Vagina (tissue), 2 donors: ENCODE measurements at regions not wholly inside any gene's neighbourhood (a gene's known extent, or its start where the extent isn't known, plus 50 kb on each side); places are given as distances from the start of the nearest gene placed in this dataset.

Experiments
- POLR2A ChIP-seq, 2 donors: fragments of 450-650 bp; IDR thresholded peaks; one replicate each; pipeline ENCODE4 v1.6.1; 2017; ENCODE audit warnings: antibody characterized with exemption in 2 of 2, mild to moderate bottlenecking in 2 of 2, moderate library complexity in 2 of 2
- POLR2AphosphoS5 ChIP-seq, 2 donors: sonication (generic); formaldehyde crosslinking; IDR thresholded peaks; one replicate each; pipeline ENCODE4 v1.9.0; 2017; ENCODE audit warnings: antibody characterized with exemption in 2 of 2, mild to moderate bottlenecking in 2 of 2, low read depth in 1 of 2; ENCODE audit not compliant: insufficient read depth in 1 of 2
- TF ChIP-seq, protein P1 (sequence below), 3 experiments: fragments of 450-650 bp in 2 of 3; fragments of 200-600 bp in 1 of 3; sonication (generic) in 1 of 3; IDR thresholded peaks; one replicate each; pipeline ENCODE4 v1.5.1; 2017 to 2019; ENCODE audit warnings: antibody characterized with exemption in 3 of 3, mild to moderate bottlenecking in 2 of 3, moderate library complexity in 2 of 3

DNA sequence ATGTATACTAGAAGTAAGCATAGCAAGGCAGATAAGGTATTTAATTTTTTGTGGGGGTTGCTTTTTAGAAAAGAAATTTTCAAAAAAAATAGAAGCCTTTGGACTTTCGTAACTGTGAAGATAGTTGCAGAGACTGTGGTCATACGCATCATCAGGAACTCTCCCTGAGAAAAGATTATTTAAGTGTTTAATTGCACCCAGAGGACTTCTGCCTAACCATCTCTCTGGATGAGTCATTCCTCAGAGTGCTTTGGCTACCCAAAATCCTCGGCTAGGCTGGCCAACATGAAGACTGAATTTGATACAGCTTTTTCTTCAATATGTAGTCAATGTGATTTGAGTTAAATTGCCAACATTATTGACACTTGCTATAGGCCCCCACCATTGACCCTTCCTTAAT, 296.4 kb downstream of the TLR4 start:
- TF ChIP-seq, protein P1, sequence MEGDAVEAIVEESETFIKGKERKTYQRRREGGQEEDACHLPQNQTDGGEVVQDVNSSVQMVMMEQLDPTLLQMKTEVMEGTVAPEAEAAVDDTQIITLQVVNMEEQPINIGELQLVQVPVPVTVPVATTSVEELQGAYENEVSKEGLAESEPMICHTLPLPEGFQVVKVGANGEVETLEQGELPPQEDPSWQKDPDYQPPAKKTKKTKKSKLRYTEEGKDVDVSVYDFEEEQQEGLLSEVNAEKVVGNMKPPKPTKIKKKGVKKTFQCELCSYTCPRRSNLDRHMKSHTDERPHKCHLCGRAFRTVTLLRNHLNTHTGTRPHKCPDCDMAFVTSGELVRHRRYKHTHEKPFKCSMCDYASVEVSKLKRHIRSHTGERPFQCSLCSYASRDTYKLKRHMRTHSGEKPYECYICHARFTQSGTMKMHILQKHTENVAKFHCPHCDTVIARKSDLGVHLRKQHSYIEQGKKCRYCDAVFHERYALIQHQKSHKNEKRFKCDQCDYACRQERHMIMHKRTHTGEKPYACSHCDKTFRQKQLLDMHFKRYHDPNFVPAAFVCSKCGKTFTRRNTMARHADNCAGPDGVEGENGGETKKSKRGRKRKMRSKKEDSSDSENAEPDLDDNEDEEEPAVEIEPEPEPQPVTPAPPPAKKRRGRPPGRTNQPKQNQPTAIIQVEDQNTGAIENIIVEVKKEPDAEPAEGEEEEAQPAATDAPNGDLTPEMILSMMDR (IDR thresholded peaks at IDR 0.05), result no peak
- TF ChIP-seq POLR2A (IDR thresholded peaks at IDR 0.05), result no peak
- TF ChIP-seq POLR2AphosphoS5 (IDR thresholded peaks at IDR 0.05; ENCODE audit: insufficient read depth in 1 of 2, low read depth in 1 of 2), result no peak
